ENCODE measurements at regions not wholly inside any gene's neighbourhood (a gene's known extent, or its start where the extent isn't known, plus 50 kb on each side); places are given as distances from the start of the nearest gene placed in this dataset.

- H3K27ac ChIP-seq, result no peak overlapping the region
- no peak overlapping the region for H3K4me3 ChIP-seq
Measured at GRCh38 chr11:70834984-70835560, 417.3 kb downstream of the SHANK2 start.

- no peak overlapping the region for H3K27ac ChIP-seq
- H3K4me3 ChIP-seq, result no peak overlapping the region
Measured at GRCh38 chr11:70836071-70836470, 416.3 kb downstream of the SHANK2 start.

GRCh38 chr11:70838198-70838597 lies 414.2 kb downstream of the SHANK2 start:
- H3K4me3 ChIP-seq, result no peak overlapping the region
- H3K27ac ChIP-seq, result no peak overlapping the region

- Histone ChIP-seq H3K27ac (no peak overlapping the region), H3K4me3 (no peak overlapping the region)
Measured at GRCh38 chr11:70839851-70840250, 412.5 kb downstream of the SHANK2 start.

- H3K27ac ChIP-seq, result no peak overlapping the region
- H3K4me3 ChIP-seq, result no peak overlapping the region
Measured at GRCh38 chr11:70841264-70841663, 411.1 kb downstream of the SHANK2 start.

GRCh38 chr11:70842256-70842655 lies 410.1 kb downstream of the SHANK2 start:
- Histone ChIP-seq H3K27ac (no peak overlapping the region), H3K4me3 (no peak overlapping the region)

GRCh38 chr11:70842701-70843100 lies 409.7 kb downstream of the SHANK2 start:
- Histone ChIP-seq H3K27ac (no peak overlapping the region), H3K4me3 (no peak overlapping the region)

GRCh38 chr11:70843906-70844305 lies 408.5 kb downstream of the SHANK2 start:
- H3K4me3 ChIP-seq, result no peak overlapping the region
- H3K27ac ChIP-seq, result no peak overlapping the region

- H3K4me3 ChIP-seq, result no peak overlapping the region
- H3K27ac ChIP-seq, result no peak overlapping the region
Measured at GRCh38 chr11:70844387-70844786, 408.0 kb downstream of the SHANK2 start.

GRCh38 chr11:70845591-70846041 lies 406.8 kb downstream of the SHANK2 start:
- Histone ChIP-seq H3K27ac (no peak overlapping the region), H3K4me3 (no peak overlapping the region)

GRCh38 chr11:70846781-70847655 lies 405.4 kb downstream of the SHANK2 start:
- Histone ChIP-seq H3K27ac (no peak overlapping the region), H3K4me3 (no peak overlapping the region)

GRCh38 chr11:70848243-70848750 lies 404.1 kb downstream of the SHANK2 start:
- Histone ChIP-seq H3K4me3 (no peak overlapping the region), H3K27ac (no peak overlapping the region)

- Histone ChIP-seq H3K4me3 (no peak overlapping the region), H3K27ac (no peak overlapping the region)
Measured at GRCh38 chr11:70849031-70849430, 403.3 kb downstream of the SHANK2 start.

GRCh38 chr11:70851308-70851707 lies 401.1 kb downstream of the SHANK2 start:
- H3K4me3 ChIP-seq, result no peak overlapping the region

GRCh38 chr11:70851907-70852306 lies 400.5 kb downstream of the SHANK2 start:
- H3K27ac ChIP-seq, result no peak overlapping the region
- no peak overlapping the region for H3K4me3 ChIP-seq

More at GRCh38 chr11:70851308-70851707, 401.1 kb downstream of the SHANK2 start:
- H3K27ac ChIP-seq, result no peak overlapping the region

- H3K4me3 ChIP-seq, result no peak overlapping the region
Measured at GRCh38 chr11:70853068-70853769, 399.2 kb downstream of the SHANK2 start.

GRCh38 chr11:70853770-70854108 lies 398.6 kb downstream of the SHANK2 start:
- no peak overlapping the region for H3K27ac ChIP-seq

More at GRCh38 chr11:70853068-70853769, 399.2 kb downstream of the SHANK2 start:
- H3K27ac ChIP-seq, result no peak overlapping the region

GRCh38 chr11:70854201-70854600 lies 398.2 kb downstream of the SHANK2 start:
- H3K4me3 ChIP-seq, result no peak overlapping the region
- H3K27ac ChIP-seq, result no peak overlapping the region

More at GRCh38 chr11:70853770-70854108, 398.6 kb downstream of the SHANK2 start:
- H3K4me3 ChIP-seq, result no peak overlapping the region

- Histone ChIP-seq H3K4me3 (no peak overlapping the region), H3K27ac (no peak overlapping the region)
Measured at GRCh38 chr11:70854901-70855556, 397.3 kb downstream of the SHANK2 start.

GRCh38 chr11:70857894-70858293 lies 394.5 kb downstream of the SHANK2 start:
- H3K27ac ChIP-seq, result no peak overlapping the region
- no peak overlapping the region for H3K4me3 ChIP-seq
